WTC11 (cell line): ENCODE measurements at regions not wholly inside any gene's neighbourhood (a gene's known extent, or its start where the extent isn't known, plus 50 kb on each side); places are given as distances from the start of the nearest gene placed in this dataset.

Source experiments
- ATAC-seq: fragments of 200-7000 bp; cut with Tn5 transposase; 2 replicates; pipeline ENCODE4 v1.10.0; 2021; ENCODE audit warnings: mild to moderate bottlenecking, moderate library complexity
- CTCF ChIA-PET: fragments of 300-600 bp; sonication (Branson Sonifier 250); formaldehyde crosslinking; loops from one replicate; lab custom pipeline; 2021; ENCODE audit warnings: antibody characterized with exemption; lab: Charles Lee
- POLR2A ChIA-PET: fragments of 350-600 bp; sonication (Branson Sonifier 250); formaldehyde crosslinking; loops from one replicate; lab custom pipeline; 2021; ENCODE audit warnings: antibody characterized with exemption; lab: Charles Lee
- DNase-seq: peaks from one replicate; pipeline ENCODE4 v3.0.0; 2021; ENCODE audit warnings: low spot score
- H3K27ac Mint-ChIP-seq: 2 replicates; pipeline ENCODE4 v1.8.0; 2021; ENCODE audit warnings: mixed read lengths
- H3K27me3 Mint-ChIP-seq: 2 replicates; pipeline ENCODE4 v1.8.0; 2021; ENCODE audit warnings: low read depth, mild to moderate bottlenecking, moderate library complexity, mixed read lengths
- H3K36me3 Mint-ChIP-seq: 2 replicates; pipeline ENCODE4 v1.8.0; 2021; ENCODE audit warnings: mixed read lengths
- H3K4me1 Mint-ChIP-seq: 2 replicates; pipeline ENCODE4 v1.8.0; 2022; ENCODE audit warnings: mixed read lengths
- H3K4me3 Mint-ChIP-seq: 2 replicates; pipeline ENCODE4 v1.8.0; 2021; ENCODE audit warnings: mild to moderate bottlenecking, moderate library complexity, mixed read lengths
- H3K9me3 Mint-ChIP-seq: 2 replicates; pipeline ENCODE4 v1.8.0; 2021; ENCODE audit warnings: mixed read lengths
- ARID4B ChIP-seq: sonication (generic); formaldehyde crosslinking; IDR thresholded peaks from 2 replicates; pipeline ENCODE4 v1.8.0; 2023; ENCODE audit warnings: missing genetic modification reagents, mild to moderate bottlenecking, borderline replicate concordance
- CBFB ChIP-seq: sonication (generic); formaldehyde crosslinking; IDR thresholded peaks from 2 replicates; pipeline ENCODE4 v1.8.1; 2022; ENCODE audit warnings: mild to moderate bottlenecking, low read depth, missing genetic modification reagents
- CREB1 ChIP-seq: sonication (generic); formaldehyde crosslinking; IDR thresholded peaks from 2 replicates; pipeline ENCODE4 v1.8.0; 2023; ENCODE audit warnings: mild to moderate bottlenecking, missing genetic modification reagents
- FOXK1 ChIP-seq: sonication (generic); formaldehyde crosslinking; IDR thresholded peaks from 2 replicates; pipeline ENCODE4 v1.8.0; 2022; ENCODE audit warnings: mild to moderate bottlenecking, moderate library complexity, missing genetic modification reagents
- JUN ChIP-seq: sonication (generic); formaldehyde crosslinking; IDR thresholded peaks from 2 replicates; pipeline ENCODE4 v1.8.0; 2023; ENCODE audit warnings: mild to moderate bottlenecking, missing genetic modification reagents
- MXD4 ChIP-seq: fragments of 250-450 bp; sonication (Bioruptor Pico); IDR thresholded peaks from 2 replicates; pipeline ENCODE4 v1.8.0; 2021; ENCODE audit warnings: mild to moderate bottlenecking, moderate library complexity, borderline replicate concordance
- NFE2L1 ChIP-seq: sonication (generic); formaldehyde crosslinking; IDR thresholded peaks from 2 replicates; pipeline ENCODE4 v1.8.1; 2023; ENCODE audit warnings: missing genetic modification reagents
- TCF7 ChIP-seq: sonication (generic); formaldehyde crosslinking; IDR thresholded peaks from 2 replicates; pipeline ENCODE4 v1.8.0; 2022; ENCODE audit warnings: mild to moderate bottlenecking, low read depth, missing genetic modification reagents, moderate library complexity
- TEAD4 ChIP-seq: sonication (generic); formaldehyde crosslinking; IDR thresholded peaks from 2 replicates; pipeline ENCODE4 v1.8.0; 2022; ENCODE audit warnings: mild to moderate bottlenecking, missing genetic modification reagents
- ZNF281 ChIP-seq: sonication (generic); formaldehyde crosslinking; IDR thresholded peaks from 2 replicates; pipeline ENCODE4 v1.8.0; 2023; ENCODE audit warnings: mild to moderate bottlenecking, missing genetic modification reagents
- ZNF423 ChIP-seq: fragments of 250-450 bp; sonication (Bioruptor Pico); IDR thresholded peaks from 2 replicates; pipeline ENCODE4 v2.1.2; 2022; ENCODE audit warnings: mild to moderate bottlenecking, moderate library complexity
- ZNF671 ChIP-seq: fragments of 250-450 bp; sonication (Bioruptor Pico); IDR thresholded peaks from 2 replicates; pipeline ENCODE4 v1.8.0; 2021; ENCODE audit warnings: mild to moderate bottlenecking
- ZSCAN18 ChIP-seq: fragments of 250-450 bp; sonication (Bioruptor Pico); IDR thresholded peaks from 2 replicates; pipeline ENCODE4 v2.1.2; 2022; ENCODE audit warnings: mild to moderate bottlenecking, moderate library complexity
- TF ChIP-seq, protein P1 (sequence below): fragments of 250-450 bp; sonication (Bioruptor Pico); IDR thresholded peaks from 2 replicates; pipeline ENCODE4 v1.9.0; 2021; ENCODE audit warnings: mild to moderate bottlenecking, borderline replicate concordance
- TF ChIP-seq, protein P2 (sequence below): sonication (generic); formaldehyde crosslinking; conservative IDR thresholded peaks from 2 replicates; pipeline ENCODE4 v1.8.1; 2022; ENCODE audit warnings: mild to moderate bottlenecking, missing genetic modification reagents
- TF ChIP-seq, protein P3 (sequence below): sonication (generic); formaldehyde crosslinking; IDR thresholded peaks from 2 replicates; pipeline ENCODE4 v1.8.1; 2022; ENCODE audit warnings: mild to moderate bottlenecking, moderate library complexity, missing genetic modification reagents

DNA sequence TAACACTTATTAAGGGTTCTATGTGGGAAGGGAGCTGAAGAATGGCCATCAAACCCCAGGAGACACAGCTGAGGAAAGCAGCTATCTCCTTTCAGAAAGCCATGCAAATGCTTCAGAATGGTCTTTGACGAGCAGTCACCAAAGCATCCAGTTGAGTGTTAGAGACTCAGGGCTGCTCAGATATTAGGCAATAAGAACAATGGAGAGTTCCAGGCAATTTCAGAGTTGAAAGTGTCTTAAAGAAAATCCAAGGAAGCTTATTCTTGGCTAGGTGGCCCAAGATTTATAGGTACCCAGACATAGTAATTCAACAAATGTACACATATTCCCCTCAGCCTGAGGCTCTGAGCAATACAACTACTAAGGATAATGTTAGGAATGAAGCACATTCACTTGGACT, 180.1 kb upstream of the SOX4 start:
- peaks cover 8% of the 10 kb centered on the region; the same call in 1 of the 2 replicates for H3K4me1 Mint-ChIP-seq
- H3K27ac Mint-ChIP-seq: no peak overlapping the region
- CTCF ChIA-PET: interaction anchor here (0.5 kb wide), 1 partner anchor 39 kb away, joined by 3 read pairs; no protein-coding TSS in a partner anchor
- H3K9me3 Mint-ChIP-seq: 0 out of 2 replicates have a peak, but pooled peaks cover 3% of the 10 kb centered on the region
- ATAC-seq (no peak), DNase-seq (no peak)
- H3K4me3 Mint-ChIP-seq: no peak overlapping the region
- no peaks in the 10 kb centered on the region for H3K27me3 Mint-ChIP-seq
- POLR2A ChIA-PET: interaction anchor here (0.6 to 1.0 kb wide), 2 partner anchors 9 to 112 kb away, joined by 3 to 4 read pairs; no protein-coding TSS in a partner anchor
- H3K36me3 Mint-ChIP-seq: no peaks in the 10 kb centered on the region
- no peak for TF ChIP-seq ZNF423 (CRISPR knock-in tag)
- no peak for TF ChIP-seq ZNF281
- no peak for TF ChIP-seq ZNF671 (CRISPR knock-in tag)
- TF ChIP-seq CREB1: no peak
- TF ChIP-seq CBFB (CRISPR knock-in tag): no peak
- TF ChIP-seq ARID4B (CRISPR knock-in tag): no peak
- no peak for TF ChIP-seq TEAD4 (CRISPR knock-in tag)
- no peak for TF ChIP-seq TCF7 (CRISPR knock-in tag)
- TF ChIP-seq, protein P1, sequence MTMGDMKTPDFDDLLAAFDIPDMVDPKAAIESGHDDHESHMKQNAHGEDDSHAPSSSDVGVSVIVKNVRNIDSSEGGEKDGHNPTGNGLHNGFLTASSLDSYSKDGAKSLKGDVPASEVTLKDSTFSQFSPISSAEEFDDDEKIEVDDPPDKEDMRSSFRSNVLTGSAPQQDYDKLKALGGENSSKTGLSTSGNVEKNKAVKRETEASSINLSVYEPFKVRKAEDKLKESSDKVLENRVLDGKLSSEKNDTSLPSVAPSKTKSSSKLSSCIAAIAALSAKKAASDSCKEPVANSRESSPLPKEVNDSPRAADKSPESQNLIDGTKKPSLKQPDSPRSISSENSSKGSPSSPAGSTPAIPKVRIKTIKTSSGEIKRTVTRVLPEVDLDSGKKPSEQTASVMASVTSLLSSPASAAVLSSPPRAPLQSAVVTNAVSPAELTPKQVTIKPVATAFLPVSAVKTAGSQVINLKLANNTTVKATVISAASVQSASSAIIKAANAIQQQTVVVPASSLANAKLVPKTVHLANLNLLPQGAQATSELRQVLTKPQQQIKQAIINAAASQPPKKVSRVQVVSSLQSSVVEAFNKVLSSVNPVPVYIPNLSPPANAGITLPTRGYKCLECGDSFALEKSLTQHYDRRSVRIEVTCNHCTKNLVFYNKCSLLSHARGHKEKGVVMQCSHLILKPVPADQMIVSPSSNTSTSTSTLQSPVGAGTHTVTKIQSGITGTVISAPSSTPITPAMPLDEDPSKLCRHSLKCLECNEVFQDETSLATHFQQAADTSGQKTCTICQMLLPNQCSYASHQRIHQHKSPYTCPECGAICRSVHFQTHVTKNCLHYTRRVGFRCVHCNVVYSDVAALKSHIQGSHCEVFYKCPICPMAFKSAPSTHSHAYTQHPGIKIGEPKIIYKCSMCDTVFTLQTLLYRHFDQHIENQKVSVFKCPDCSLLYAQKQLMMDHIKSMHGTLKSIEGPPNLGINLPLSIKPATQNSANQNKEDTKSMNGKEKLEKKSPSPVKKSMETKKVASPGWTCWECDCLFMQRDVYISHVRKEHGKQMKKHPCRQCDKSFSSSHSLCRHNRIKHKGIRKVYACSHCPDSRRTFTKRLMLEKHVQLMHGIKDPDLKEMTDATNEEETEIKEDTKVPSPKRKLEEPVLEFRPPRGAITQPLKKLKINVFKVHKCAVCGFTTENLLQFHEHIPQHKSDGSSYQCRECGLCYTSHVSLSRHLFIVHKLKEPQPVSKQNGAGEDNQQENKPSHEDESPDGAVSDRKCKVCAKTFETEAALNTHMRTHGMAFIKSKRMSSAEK (CRISPR knock-in tag): no peak
- TF ChIP-seq JUN (CRISPR knock-in tag): no peak
- no peak for TF ChIP-seq MXD4 (CRISPR knock-in tag)
- no peak for TF ChIP-seq ZSCAN18 (CRISPR knock-in tag)
- no peak for TF ChIP-seq FOXK1 (CRISPR knock-in tag)
- TF ChIP-seq NFE2L1: no peak
- TF ChIP-seq, protein P2, sequence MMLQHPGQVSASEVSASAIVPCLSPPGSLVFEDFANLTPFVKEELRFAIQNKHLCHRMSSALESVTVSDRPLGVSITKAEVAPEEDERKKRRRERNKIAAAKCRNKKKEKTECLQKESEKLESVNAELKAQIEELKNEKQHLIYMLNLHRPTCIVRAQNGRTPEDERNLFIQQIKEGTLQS: no peak
- TF ChIP-seq, protein P3, sequence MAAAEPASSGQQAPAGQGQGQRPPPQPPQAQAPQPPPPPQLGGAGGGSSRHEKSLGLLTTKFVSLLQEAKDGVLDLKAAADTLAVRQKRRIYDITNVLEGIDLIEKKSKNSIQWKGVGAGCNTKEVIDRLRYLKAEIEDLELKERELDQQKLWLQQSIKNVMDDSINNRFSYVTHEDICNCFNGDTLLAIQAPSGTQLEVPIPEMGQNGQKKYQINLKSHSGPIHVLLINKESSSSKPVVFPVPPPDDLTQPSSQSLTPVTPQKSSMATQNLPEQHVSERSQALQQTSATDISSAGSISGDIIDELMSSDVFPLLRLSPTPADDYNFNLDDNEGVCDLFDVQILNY (CRISPR knock-in tag): no peak
